ENCODE measurements at regions not wholly inside any gene's neighbourhood (a gene's known extent, or its start where the extent isn't known, plus 50 kb on each side); places are given as distances from the start of the nearest gene placed in this dataset.

GRCh38 chr20:61185841-61186601 is 66.0 kb upstream of the CDH4 start:
- TF ChIP-seq POLR2AphosphoS5 (IDR thresholded peaks at IDR 0.05) (no peak), CTCF (IDR thresholded peaks at IDR 0.05) (no peak), POLR2A (IDR thresholded peaks at IDR 0.05) (no peak)

All from stomach (tissue), 4 donors.